Fibroblast of lung (primary cell): ENCODE measurements at regions not wholly inside any gene's neighbourhood (a gene's known extent, or its start where the extent isn't known, plus 50 kb on each side); places are given as distances from the start of the nearest gene placed in this dataset.

Source experiments
- DNase-seq, 2 donors: peaks; one replicate each; pipeline versions ENCODE4 v3.0.0 to v3.0.0-alpha.2; 2010; ENCODE audit warnings: low read depth in 2 of 2
- H2AFZ ChIP-seq: 2 replicates; pipeline ENCODE4 v1.5.1; 2012; ENCODE audit warnings: low read length, control low read depth, inconsistent platforms
- H3K27ac ChIP-seq: 2 replicates; pipeline ENCODE4 v1.5.1; 2011; ENCODE audit warnings: low read length, control low read depth; ENCODE audit not compliant: insufficient read depth
- H3K27me3 ChIP-seq: 2 replicates; pipeline ENCODE4 v1.5.1; 2011; ENCODE audit warnings: mild to moderate bottlenecking, low read length; ENCODE audit not compliant: control insufficient read depth, insufficient read depth
- H3K36me3 ChIP-seq: 2 replicates; pipeline ENCODE4 v1.5.1; 2011; ENCODE audit warnings: low read length; ENCODE audit not compliant: control insufficient read depth, insufficient read depth
- H3K4me1 ChIP-seq: 2 replicates; pipeline ENCODE4 v1.5.1; 2011; ENCODE audit warnings: low read length; ENCODE audit not compliant: control insufficient read depth, insufficient read depth; ENCODE audit errors: extremely low read depth
- H3K4me2 ChIP-seq: 2 replicates; pipeline ENCODE4 v1.5.1; 2011; ENCODE audit warnings: low read length, control low read depth; ENCODE audit not compliant: insufficient read depth; ENCODE audit errors: extremely low read depth
- H3K4me3 ChIP-seq, 4 experiments: fragments of 200-600 bp in 1 of 4; sonication (generic) in 1 of 4; replicated peaks in 1 of 4; 2 replicates each; pipeline ENCODE4 v1.5.1; 2011 to 2016; ENCODE audit warnings: low read length in 4 of 4, low read depth in 3 of 4, mild to moderate bottlenecking in 3 of 4, control low read depth in 2 of 4, inconsistent platforms in 1 of 4, mixed read lengths in 1 of 4; ENCODE audit not compliant: insufficient read depth in 1 of 4; ENCODE audit errors: control extremely low read depth in 1 of 4
- H3K79me2 ChIP-seq: 2 replicates; pipeline ENCODE4 v1.5.1; 2012; ENCODE audit warnings: mild to moderate bottlenecking, low read length, inconsistent platforms; ENCODE audit not compliant: control insufficient read depth, insufficient read depth
- H3K9ac ChIP-seq: 2 replicates; pipeline ENCODE4 v1.5.1; 2011; ENCODE audit warnings: mild to moderate bottlenecking, low read length, control low read depth; ENCODE audit not compliant: insufficient read depth
- H3K9me3 ChIP-seq: 2 replicates; pipeline ENCODE4 v1.5.1; 2012; ENCODE audit warnings: low read depth, low read length; ENCODE audit not compliant: control insufficient read depth, insufficient read depth
- H4K20me1 ChIP-seq: 2 replicates; pipeline ENCODE4 v1.5.1; 2011; ENCODE audit warnings: low read length; ENCODE audit not compliant: control insufficient read depth, insufficient read depth; ENCODE audit errors: extremely low read depth
- CTCF ChIP-seq, 2 donors: IDR thresholded peaks in 1 of 2; conservative IDR thresholded peaks in 1 of 2; 1 replicate in 1 of 2; 2 replicates in 1 of 2; pipeline ENCODE4 v1.5.1; 2011 to 2012; ENCODE audit warnings: low read length in 2 of 2, control low read depth in 1 of 2, inconsistent platforms in 1 of 2, low read depth in 1 of 2, mild to moderate bottlenecking in 1 of 2
- EZH2 ChIP-seq: IDR thresholded peaks from 2 replicates; pipeline ENCODE4 v1.5.1; 2012; ENCODE audit warnings: low read length, control low read depth, mild to moderate bottlenecking; ENCODE audit errors: missing control alignments

DNA sequence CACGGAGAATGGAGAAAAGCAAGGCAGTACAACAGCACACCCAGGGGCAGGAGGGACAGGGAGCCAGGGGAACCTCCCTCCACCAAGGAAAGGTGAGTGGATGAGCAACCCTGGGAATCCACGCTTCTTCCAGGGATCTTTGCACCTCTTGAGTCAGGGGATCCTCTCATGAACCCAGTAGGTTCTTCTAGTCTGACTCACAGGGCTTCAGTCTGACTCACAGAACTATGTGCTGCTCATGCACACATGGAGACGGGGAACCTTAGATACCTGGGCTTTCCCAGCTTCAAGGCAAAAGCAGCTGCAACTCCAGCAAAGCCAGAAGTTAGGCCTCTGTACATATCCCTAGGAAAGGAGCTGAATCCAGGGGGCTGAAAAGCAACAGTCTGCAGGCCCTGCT, 1021.4 kb upstream of the TENM4 start:
- no peaks in the 10 kb centered on the region for H3K79me2 ChIP-seq
- no peak overlapping the region for H2AFZ ChIP-seq
- H3K4me2 ChIP-seq: no peak overlapping the region
- H4K20me1 ChIP-seq: no peaks in the 10 kb centered on the region
- TF ChIP-seq EZH2 (no peak), CTCF (conservative IDR thresholded peaks at IDR 0.05 in 1 of 2, IDR thresholded peaks at IDR 0.05 in 1 of 2; ENCODE audit: low read depth in 1 of 2, low read length in 2 of 2) (no peak)
- no peaks in the 10 kb centered on the region for H3K4me1 ChIP-seq
- no peaks in the 10 kb centered on the region for H3K9me3 ChIP-seq
- no peaks in the 10 kb centered on the region for H3K36me3 ChIP-seq
- no peak overlapping the region for H3K27ac ChIP-seq
- no peak overlapping the region for H3K9ac ChIP-seq
- H3K4me3 ChIP-seq: no peak overlapping the region
- H3K27me3 ChIP-seq: no peaks in the 10 kb centered on the region
- peak; percentile 2 to 19 for DNase-seq

DNA sequence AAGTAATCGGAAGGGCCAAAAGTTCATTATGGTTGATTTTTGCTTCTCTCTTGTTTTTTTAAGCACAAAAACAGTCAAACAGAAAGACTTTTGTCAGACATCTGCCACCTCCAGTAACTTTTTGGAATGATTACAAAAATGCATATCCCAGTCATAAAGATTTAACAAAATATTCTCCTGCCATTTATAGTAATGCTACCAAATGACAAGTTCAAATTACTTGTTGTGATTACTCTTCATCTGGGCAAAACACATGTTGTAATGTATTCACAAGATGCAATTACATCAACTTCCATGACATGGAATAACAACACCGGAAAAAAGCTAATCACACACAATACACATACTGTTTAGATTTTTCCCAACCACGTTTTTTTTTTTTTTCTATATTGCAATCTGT, 1017.5 kb upstream of the TENM4 start:
- Histone ChIP-seq H3K27me3 (no peaks in the 10 kb centered on the region), H3K79me2 (no peaks in the 10 kb centered on the region), H2AFZ (no peak overlapping the region), H3K4me1 (no peaks in the 10 kb centered on the region), H3K4me3 (no peak overlapping the region), H3K9me3 (no peaks in the 10 kb centered on the region), H3K4me2 (no peak overlapping the region), H3K9ac (no peak overlapping the region), H3K36me3 (no peaks in the 10 kb centered on the region), H3K27ac (no peak overlapping the region), H4K20me1 (no peaks in the 10 kb centered on the region)
- TF ChIP-seq EZH2: no peak
- no peak for TF ChIP-seq CTCF (conservative IDR thresholded peaks at IDR 0.05 in 1 of 2, IDR thresholded peaks at IDR 0.05 in 1 of 2; ENCODE audit: low read depth in 1 of 2, low read length in 2 of 2)
- DNase-seq: no peak

DNA sequence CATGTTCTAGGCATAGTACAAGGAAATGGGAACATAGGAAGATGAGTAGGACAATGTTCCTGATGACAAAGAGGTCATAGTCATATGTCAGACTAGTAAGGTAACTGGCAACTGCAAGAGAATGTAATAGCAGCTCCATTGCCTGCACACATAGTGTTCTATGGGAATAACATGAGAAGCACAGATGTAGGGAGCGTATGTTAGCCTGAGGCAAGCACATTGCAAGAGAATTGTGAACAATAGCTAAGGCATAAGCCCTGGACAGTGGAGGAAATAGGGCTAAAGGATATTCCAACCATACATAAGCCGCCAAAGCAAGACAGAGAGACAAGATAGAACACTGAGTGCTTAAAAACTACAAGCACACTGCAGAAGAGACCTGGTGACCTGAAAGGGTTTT, 1017.0 kb upstream of the TENM4 start:
- Histone ChIP-seq H3K79me2 (no peaks in the 10 kb centered on the region), H2AFZ (no peak overlapping the region), H3K9ac (no peak overlapping the region), H4K20me1 (no peaks in the 10 kb centered on the region), H3K27ac (no peak overlapping the region), H3K36me3 (no peaks in the 10 kb centered on the region), H3K4me3 (no peak overlapping the region), H3K27me3 (no peaks in the 10 kb centered on the region), H3K4me1 (no peaks in the 10 kb centered on the region), H3K4me2 (no peak overlapping the region), H3K9me3 (no peaks in the 10 kb centered on the region)
- TF ChIP-seq EZH2: no peak
- no peak for TF ChIP-seq CTCF (conservative IDR thresholded peaks at IDR 0.05 in 1 of 2, IDR thresholded peaks at IDR 0.05 in 1 of 2; ENCODE audit: low read depth in 1 of 2, low read length in 2 of 2)
- no peak for DNase-seq
